ENCODE measurements at regions not wholly inside any gene's neighbourhood (a gene's known extent, or its start where the extent isn't known, plus 50 kb on each side); places are given as distances from the start of the nearest gene placed in this dataset.

GRCh38 chr16:86166414-86166813 is 267.5 kb downstream of the IRF8 start:
- no peak for DNase-seq

GRCh38 chr16:86167061-86167460 is 268.1 kb downstream of the IRF8 start:
- DNase-seq, result no peak

GRCh38 chr16:86170720-86171119 is 271.8 kb downstream of the IRF8 start:
- no peak for DNase-seq

DNA sequence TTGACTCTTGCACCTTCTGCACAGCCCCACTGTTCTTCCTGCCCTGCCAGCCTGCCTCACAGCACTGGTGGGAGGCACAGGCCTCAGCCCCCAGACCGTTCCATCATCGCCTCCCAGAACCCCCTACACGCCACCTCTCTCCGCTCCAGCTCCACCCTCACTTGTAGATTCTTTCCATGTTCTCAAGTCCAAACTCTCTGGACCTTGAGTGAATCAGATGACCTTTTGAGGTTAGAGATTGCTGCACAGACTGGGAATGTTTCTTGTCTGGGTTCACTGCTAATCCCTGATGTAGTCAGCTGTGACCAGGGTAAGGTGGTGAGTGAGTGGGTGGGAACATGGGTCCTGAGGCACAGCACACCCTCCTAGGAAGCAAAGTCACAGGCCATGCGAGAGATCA is 272.4 kb downstream of the IRF8 start:
- no peak for DNase-seq

GRCh38 chr16:86175816-86176215 is 276.9 kb downstream of the IRF8 start:
- DNase-seq, result no peak

DNA sequence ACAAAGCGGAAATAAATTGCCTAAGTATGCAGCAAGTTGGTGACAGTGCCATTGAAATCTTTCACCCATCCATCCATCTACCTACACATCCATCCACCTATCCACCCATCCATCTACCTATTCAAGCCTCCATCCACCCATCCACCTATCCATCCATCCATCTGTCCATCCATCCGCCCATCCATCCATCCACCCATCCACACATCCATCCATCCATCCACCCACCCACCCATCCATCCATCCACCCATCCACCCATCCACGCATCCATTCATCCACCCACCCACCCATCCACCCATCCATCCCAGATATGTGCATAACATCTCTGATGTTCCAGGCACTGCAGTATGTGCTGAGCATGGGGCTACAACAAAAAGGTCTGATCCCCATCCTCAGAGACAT is 277.5 kb downstream of the IRF8 start:
- DNase-seq, result no peak

DNA sequence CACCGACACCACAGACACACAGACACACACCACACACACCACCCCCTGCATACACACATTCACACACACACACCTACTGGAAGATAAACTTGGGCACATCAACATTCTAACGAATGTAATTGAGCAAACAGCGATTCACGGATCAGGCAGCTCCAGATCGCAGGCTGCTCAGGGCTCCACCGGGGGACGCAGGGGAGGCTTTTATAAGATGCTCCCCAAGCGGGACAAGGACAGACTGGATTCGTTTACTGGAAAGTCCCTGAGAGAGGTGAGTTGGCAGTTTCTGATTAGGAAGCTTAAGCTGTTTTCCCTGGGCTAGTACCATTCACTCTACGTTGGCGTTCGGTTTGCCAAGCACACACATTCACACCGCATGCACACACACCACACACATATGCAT is 281.3 kb downstream of the IRF8 start:
- DNase-seq, result no peak

- no peak for DNase-seq
These were observed 281.8 kb downstream of the IRF8 start for GRCh38 chr16:86180780-86181179.

DNA sequence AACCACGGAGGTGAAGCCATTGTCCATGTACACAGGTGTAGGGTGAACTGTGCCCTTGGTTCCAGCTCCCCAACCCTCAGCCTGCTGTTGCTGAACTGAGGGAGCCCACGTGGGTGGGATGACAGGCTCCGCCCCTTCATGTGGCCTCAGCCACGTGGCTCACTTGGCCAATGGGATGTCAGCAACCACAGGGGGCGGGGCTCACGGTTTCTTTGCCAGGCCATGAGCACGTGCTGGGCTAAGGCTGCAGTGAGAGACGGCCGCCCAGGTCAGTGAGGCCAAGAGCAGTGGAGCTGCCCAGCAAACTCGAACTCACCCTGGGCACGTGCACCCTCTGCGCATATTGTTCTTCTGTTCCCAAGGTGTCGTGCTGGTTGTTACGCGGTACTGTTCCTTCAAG is 282.6 kb downstream of the IRF8 start:
- no peak for DNase-seq

DNA sequence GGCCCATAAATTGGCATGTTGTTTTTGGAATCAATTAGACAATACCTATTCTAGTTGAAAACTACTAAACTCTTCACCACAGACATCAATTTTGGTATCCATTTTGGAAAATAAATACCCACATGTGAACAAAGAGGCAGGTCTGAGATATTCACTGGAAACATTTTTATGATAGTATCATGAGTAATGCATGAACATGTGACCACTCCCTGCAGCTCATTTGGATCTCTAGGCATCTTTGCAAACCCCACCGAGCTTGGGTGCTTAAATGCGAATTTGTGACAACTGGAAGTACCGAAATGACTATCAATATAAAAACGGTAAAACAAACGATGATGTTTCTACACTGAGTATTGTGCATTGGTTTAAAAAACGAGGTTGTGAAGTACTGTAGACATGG is 285.2 kb downstream of the IRF8 start:
- no peak for DNase-seq

GRCh38 chr16:86185089-86185488 is 286.1 kb downstream of the IRF8 start:
- no peak for DNase-seq

- DNase-seq, result no peak
These were observed 287.4 kb downstream of the IRF8 start for GRCh38 chr16:86186313-86186712.

DNA sequence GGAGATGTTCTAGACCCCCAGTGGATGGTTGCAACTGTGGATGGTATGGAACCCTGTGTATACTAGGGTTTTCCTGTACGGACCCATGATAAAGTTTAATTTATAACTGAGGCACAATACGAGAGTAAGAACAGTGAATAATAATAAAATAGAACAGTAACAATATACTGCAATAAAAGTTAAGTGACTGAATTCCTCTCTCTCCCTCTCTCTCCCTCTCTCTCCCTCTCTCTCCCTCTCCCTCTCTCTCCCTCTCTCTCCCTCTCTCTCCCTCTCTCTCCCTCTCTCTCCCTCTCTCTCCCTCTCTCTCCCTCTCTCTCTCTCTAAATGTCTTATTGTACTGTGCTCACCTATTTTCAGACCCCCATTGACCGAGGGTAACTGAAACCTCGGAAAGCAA is 291.0 kb downstream of the IRF8 start:
- no peak for DNase-seq

- no peak for DNase-seq
These were observed 292.7 kb downstream of the IRF8 start for GRCh38 chr16:86191663-86192062.

DNA sequence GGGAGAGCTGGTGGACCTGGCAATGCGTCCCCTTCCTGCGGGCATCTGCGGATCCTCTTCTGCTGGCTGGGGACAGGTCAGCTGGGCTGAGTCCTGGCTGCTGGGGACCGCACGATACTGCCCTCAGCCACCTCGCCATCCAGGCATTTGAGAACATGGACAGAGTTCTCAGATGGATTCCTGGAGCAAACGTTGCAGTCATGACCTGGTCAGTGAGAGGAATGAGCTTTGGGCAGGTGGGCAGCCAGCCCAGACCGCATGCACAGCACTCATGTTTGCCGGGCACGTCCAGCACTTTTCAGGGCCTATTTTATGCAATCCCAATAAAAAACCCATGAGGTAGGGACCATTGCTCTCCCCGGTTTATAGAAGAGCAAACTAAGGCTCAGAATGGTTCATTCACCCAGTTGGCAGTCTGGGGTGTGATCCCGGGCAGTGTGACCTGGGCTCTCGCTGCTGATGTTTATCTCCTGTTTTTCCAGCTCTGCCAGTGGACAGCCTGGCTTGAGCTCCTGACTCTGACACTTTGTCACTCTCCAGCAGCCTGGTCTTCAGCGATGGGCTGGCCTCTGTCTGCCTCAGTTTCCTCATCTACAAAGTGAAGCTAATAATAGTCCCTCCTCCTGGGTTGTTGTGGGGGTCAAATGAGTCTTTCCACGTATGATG is 294.7 kb downstream of the IRF8 start:
- no peak for DNase-seq

DNA sequence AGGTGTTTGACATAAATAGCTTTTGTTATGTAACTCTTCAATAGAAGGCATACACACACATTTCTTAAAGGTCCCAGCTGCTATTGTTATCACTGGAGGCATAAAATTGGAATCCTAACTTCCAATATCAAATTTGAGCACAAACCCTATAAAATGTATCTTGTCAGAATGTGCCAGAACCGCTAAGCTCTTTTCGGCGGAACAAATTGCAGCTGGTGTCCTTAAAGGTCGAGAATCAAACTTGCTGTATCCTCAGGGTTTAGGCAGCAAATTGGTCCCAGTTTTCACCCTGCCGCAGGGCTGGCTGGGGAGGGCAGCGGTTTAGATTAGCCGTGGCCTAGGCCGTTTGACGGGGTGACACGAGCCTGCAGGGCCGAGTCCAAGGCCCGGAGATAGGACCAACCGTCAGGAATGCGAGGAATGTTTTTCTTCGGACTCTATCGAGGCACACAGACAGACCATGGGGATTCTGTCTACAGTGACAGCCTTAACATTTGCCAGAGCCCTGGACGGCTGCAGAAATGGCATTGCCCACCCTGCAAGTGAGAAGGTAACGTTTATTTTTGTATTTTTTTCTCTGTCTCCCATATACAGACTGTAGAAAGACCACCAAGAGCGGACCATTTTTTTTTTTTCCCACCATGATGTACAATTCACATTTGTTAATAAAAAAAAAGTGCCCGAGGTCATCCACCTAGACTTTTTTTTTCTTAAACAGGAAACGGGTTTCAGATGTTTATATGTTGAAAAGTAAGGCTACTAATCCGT is 297.1 kb downstream of the IRF8 start:
- DNase-seq, result no peak

- DNase-seq, result no peak
These were observed 297.9 kb downstream of the IRF8 start for GRCh38 chr16:86196687-86197391.

GRCh38 chr16:86198206-86199118 is 299.5 kb downstream of the IRF8 start:
- DNase-seq, result no peak

- no peak for DNase-seq
These were observed 300.2 kb downstream of the IRF8 start for GRCh38 chr16:86199182-86199581.

GRCh38 chr16:86199871-86200695 is 301.1 kb downstream of the IRF8 start:
- no peak for DNase-seq

DNA sequence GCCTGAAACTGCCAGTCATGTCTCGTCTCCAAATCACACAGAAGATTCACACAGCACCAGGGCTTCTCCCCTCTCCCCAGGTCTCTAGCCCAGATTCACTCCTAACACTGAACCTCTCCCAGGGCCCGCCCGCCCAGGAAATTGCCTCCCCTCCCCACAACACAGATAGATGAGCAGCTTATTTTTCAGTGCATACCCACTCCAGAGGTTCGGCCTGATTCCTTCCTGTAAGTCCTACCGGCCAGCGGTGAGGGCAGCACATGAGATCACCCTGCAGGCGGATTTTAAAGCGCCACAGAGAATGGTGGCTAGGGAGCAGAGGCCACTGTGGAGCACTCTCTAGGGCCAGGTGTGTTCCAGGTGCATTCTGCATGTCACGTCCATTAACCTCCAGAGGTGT is 301.8 kb downstream of the IRF8 start:
- DNase-seq, result no peak

- no peak for DNase-seq
These were observed 302.8 kb downstream of the IRF8 start for GRCh38 chr16:86201746-86202145.
